Ovary (tissue), 3 donors: ENCODE measurements at regions not wholly inside any gene's neighbourhood (a gene's known extent, or its start where the extent isn't known, plus 50 kb on each side); places are given as distances from the start of the nearest gene placed in this dataset.
"Not testable (repeated sequence)": the region's sequence is repeated elsewhere in the genome, so short reads cannot be mapped to it uniquely, and the experiment has no call there.

ENCODE experiments used
- EP300 ChIP-seq: sonication (generic); formaldehyde crosslinking; IDR thresholded peaks from one replicate; pipeline ENCODE4 v1.6.1; 2017; ENCODE audit warnings: antibody characterized with exemption
- POLR2A ChIP-seq: fragments of 450-650 bp; IDR thresholded peaks from one replicate; pipeline ENCODE4 v1.6.1; 2017; ENCODE audit warnings: antibody characterized with exemption, mild to moderate bottlenecking, moderate library complexity
- TF ChIP-seq, protein P1 (sequence below), 3 donors: fragments of 450-650 bp in 2 of 3; fragments of 200-600 bp in 1 of 3; IDR thresholded peaks; one replicate each; pipeline versions ENCODE4 v1.5.1 to v1.8.0; 2016 to 2022; ENCODE audit warnings: antibody characterized with exemption in 3 of 3, mild to moderate bottlenecking in 1 of 3
- donor health status: DM: no; HTN: no; CAD: no.

DNA sequence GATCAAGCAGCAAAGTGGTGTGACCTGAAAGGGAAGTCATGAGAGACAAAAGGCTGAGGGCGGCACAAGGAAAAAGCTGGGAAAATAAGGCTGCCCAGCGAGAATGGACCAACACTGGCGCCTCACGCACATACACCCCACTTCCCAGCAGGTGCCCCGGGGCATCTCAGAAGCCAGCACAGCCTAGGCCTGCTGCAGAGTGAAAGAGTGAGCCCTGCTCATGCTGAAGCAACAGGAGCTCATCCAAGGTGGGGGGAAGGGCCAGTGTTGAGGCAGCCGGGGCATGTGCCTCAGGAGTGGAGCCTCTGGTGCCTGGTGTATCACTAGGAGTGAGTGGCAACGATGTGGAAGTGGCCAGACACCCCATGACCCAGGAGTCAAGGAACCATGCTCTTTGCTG is 158.8 kb downstream of the SPATA31A6 start:
- TF ChIP-seq, protein P1, sequence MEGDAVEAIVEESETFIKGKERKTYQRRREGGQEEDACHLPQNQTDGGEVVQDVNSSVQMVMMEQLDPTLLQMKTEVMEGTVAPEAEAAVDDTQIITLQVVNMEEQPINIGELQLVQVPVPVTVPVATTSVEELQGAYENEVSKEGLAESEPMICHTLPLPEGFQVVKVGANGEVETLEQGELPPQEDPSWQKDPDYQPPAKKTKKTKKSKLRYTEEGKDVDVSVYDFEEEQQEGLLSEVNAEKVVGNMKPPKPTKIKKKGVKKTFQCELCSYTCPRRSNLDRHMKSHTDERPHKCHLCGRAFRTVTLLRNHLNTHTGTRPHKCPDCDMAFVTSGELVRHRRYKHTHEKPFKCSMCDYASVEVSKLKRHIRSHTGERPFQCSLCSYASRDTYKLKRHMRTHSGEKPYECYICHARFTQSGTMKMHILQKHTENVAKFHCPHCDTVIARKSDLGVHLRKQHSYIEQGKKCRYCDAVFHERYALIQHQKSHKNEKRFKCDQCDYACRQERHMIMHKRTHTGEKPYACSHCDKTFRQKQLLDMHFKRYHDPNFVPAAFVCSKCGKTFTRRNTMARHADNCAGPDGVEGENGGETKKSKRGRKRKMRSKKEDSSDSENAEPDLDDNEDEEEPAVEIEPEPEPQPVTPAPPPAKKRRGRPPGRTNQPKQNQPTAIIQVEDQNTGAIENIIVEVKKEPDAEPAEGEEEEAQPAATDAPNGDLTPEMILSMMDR (IDR thresholded peaks at IDR 0.05) = not testable (repeated sequence)
- not testable (repeated sequence) for TF ChIP-seq EP300, POLR2A
